NCI-H226 (cell line): ENCODE measurements at regions not wholly inside any gene's neighbourhood (a gene's known extent, or its start where the extent isn't known, plus 50 kb on each side); places are given as distances from the start of the nearest gene placed in this dataset.
"Not testable (repeated sequence)": the region's sequence is repeated elsewhere in the genome, so short reads cannot be mapped to it uniquely, and the experiment has no call there.

Experiments used
- DNase-seq: peaks from one replicate; pipeline ENCODE4 v3.0.0-alpha.2; 2015

GRCh38 chr6:140271759-140272377 lies 897.4 kb upstream of the CITED2 start:
- no peak for DNase-seq

GRCh38 chr6:140269591-140270165 lies 895.2 kb upstream of the CITED2 start:
- DNase-seq = no peak

- DNase-seq = no peak
Observed at GRCh38 chr6:140264431-140264830, 890.0 kb upstream of the CITED2 start.

GRCh38 chr6:140258302-140258701 lies 883.9 kb upstream of the CITED2 start:
- DNase-seq = not testable (repeated sequence)

- DNase-seq = no peak
Observed at GRCh38 chr6:140256248-140256647, 881.8 kb upstream of the CITED2 start.

- peak; percentile 13 for DNase-seq
Observed at GRCh38 chr6:140253096-140253495, 878.6 kb upstream of the CITED2 start.

- DNase-seq = no peak
Observed at GRCh38 chr6:140252099-140252498, 877.7 kb upstream of the CITED2 start.

- DNase-seq = no peak
Observed at GRCh38 chr6:140245296-140246040, 871.0 kb upstream of the CITED2 start.

GRCh38 chr6:140237251-140237650 lies 862.8 kb upstream of the CITED2 start:
- no peak for DNase-seq

GRCh38 chr6:140236732-140237131 lies 862.3 kb upstream of the CITED2 start:
- no peak for DNase-seq

- DNase-seq = no peak
Observed at GRCh38 chr6:140230282-140230681, 855.8 kb upstream of the CITED2 start.

GRCh38 chr6:140228491-140228890 lies 854.0 kb upstream of the CITED2 start:
- no peak for DNase-seq

- DNase-seq = no peak
Observed at GRCh38 chr6:140226637-140227036, 852.2 kb upstream of the CITED2 start.

GRCh38 chr6:140225701-140226436 lies 851.4 kb upstream of the CITED2 start:
- DNase-seq = peak; percentile 18

GRCh38 chr6:140217283-140217682 lies 842.8 kb upstream of the CITED2 start:
- DNase-seq = no peak

- no peak for DNase-seq
Observed at GRCh38 chr6:140209775-140210174, 835.3 kb upstream of the CITED2 start.

- DNase-seq = no peak
Observed at GRCh38 chr6:140208286-140208685, 833.8 kb upstream of the CITED2 start.

- DNase-seq = no peak
Observed at GRCh38 chr6:140205795-140206593, 831.5 kb upstream of the CITED2 start.

- DNase-seq = no peak
Observed at GRCh38 chr6:140204154-140204553, 829.7 kb upstream of the CITED2 start.

- no peak for DNase-seq
Observed at GRCh38 chr6:140203661-140204147, 829.3 kb upstream of the CITED2 start.

GRCh38 chr6:140202964-140203515 lies 828.6 kb upstream of the CITED2 start:
- no peak for DNase-seq

GRCh38 chr6:140201787-140202458 lies 827.5 kb upstream of the CITED2 start:
- no peak for DNase-seq
